Gastrocnemius medialis (tissue), 4 donors: ENCODE measurements at regions not wholly inside any gene's neighbourhood (a gene's known extent, or its start where the extent isn't known, plus 50 kb on each side); places are given as distances from the start of the nearest gene placed in this dataset.

Experiments
- POLR2A ChIP-seq, 2 donors: fragments of 450-650 bp; IDR thresholded peaks; one replicate each; pipeline ENCODE4 v1.6.1; 2017; ENCODE audit warnings: antibody characterized with exemption in 2 of 2, mild to moderate bottlenecking in 2 of 2, moderate library complexity in 2 of 2
- TF ChIP-seq, protein P1 (sequence below), 5 experiments: fragments of 450-650 bp in 3 of 5; fragments of 200-600 bp in 2 of 5; sonication (generic) in 2 of 5; IDR thresholded peaks in 4 of 5; conservative IDR thresholded peaks in 1 of 5; 1 replicate in 4 of 5; 2 replicates in 1 of 5; pipeline ENCODE4 v1.5.1; 2016 to 2019; ENCODE audit warnings: antibody characterized with exemption in 5 of 5, mild to moderate bottlenecking in 3 of 5, moderate library complexity in 3 of 5

DNA sequence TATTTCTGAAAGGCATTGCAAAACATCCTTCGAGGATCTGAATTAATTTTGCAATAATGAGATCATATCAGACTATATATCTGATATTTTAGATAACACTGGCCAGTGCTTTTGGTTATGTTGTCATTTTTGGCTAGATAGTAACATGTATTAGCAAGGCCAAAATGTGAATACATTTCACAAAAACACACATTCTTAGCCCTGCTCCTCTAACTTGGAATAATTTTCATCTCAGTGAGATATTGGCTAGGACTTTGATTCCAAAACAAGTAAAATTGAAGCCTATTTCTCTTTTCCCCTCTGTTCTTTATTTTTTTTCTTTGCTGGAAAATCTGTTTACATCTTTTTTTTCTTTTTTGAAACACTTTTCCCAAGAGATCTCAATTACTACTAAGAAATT lies 466.8 kb upstream of the CDH4 start:
- TF ChIP-seq, protein P1, sequence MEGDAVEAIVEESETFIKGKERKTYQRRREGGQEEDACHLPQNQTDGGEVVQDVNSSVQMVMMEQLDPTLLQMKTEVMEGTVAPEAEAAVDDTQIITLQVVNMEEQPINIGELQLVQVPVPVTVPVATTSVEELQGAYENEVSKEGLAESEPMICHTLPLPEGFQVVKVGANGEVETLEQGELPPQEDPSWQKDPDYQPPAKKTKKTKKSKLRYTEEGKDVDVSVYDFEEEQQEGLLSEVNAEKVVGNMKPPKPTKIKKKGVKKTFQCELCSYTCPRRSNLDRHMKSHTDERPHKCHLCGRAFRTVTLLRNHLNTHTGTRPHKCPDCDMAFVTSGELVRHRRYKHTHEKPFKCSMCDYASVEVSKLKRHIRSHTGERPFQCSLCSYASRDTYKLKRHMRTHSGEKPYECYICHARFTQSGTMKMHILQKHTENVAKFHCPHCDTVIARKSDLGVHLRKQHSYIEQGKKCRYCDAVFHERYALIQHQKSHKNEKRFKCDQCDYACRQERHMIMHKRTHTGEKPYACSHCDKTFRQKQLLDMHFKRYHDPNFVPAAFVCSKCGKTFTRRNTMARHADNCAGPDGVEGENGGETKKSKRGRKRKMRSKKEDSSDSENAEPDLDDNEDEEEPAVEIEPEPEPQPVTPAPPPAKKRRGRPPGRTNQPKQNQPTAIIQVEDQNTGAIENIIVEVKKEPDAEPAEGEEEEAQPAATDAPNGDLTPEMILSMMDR (IDR thresholded peaks at IDR 0.05 in 4 of 5, conservative IDR thresholded peaks at IDR 0.05 in 1 of 5) = no peak
- TF ChIP-seq POLR2A (IDR thresholded peaks at IDR 0.05) = no peak
